Thyroid gland (tissue), 4 donors: ENCODE measurements at regions not wholly inside any gene's neighbourhood (a gene's known extent, or its start where the extent isn't known, plus 50 kb on each side); places are given as distances from the start of the nearest gene placed in this dataset.

Experiments
- DNase-seq, 2 donors: peaks; one replicate each; pipeline ENCODE4 v3.0.0-alpha.2; 2019
- H3K27ac ChIP-seq, 3 donors: fragments of 200-600 bp; sonication (generic); 1 replicate in 2 of 3; 2 replicates in 1 of 3; pipeline ENCODE4 v1.5.1; 2016 to 2019; ENCODE audit warnings: mild to moderate bottlenecking in 1 of 3, moderate library complexity in 1 of 3
- H3K27me3 ChIP-seq: fragments of 200-600 bp; sonication (generic); one replicate; pipeline ENCODE4 v1.5.1; 2019
- H3K36me3 ChIP-seq, 2 donors: fragments of 200-600 bp; sonication (generic); one replicate each; pipeline ENCODE4 v1.5.1; 2016 to 2019
- H3K4me1 ChIP-seq, 2 donors: fragments of 200-600 bp; sonication (generic); one replicate each; pipeline ENCODE4 v1.5.1; 2017 to 2019
- H3K4me3 ChIP-seq, 3 donors: fragments of 200-600 bp; sonication (generic); replicated peaks in 1 of 3; 1 replicate in 2 of 3; 2 replicates in 1 of 3; pipeline ENCODE4 v1.5.1; 2016; ENCODE audit warnings: mild to moderate bottlenecking in 1 of 3
- H3K9me3 ChIP-seq: fragments of 200-600 bp; sonication (generic); one replicate; pipeline ENCODE4 v1.5.1; 2017
- POLR2A ChIP-seq, 2 donors: fragments of 450-650 bp; IDR thresholded peaks; one replicate each; pipeline ENCODE4 v1.6.1; 2017; ENCODE audit warnings: antibody characterized with exemption in 2 of 2, mild to moderate bottlenecking in 2 of 2, moderate library complexity in 1 of 2
- WGBS, 2 donors: methylation state at CpG; one replicate each; pipeline ENCODE4 v1.1.5; 2017; 5-methylcytosine and 5-hydroxymethylcytosine counted together
- intact Hi-C: fragments of 100-400 bp; cut with DNase I; formaldehyde crosslinking; loops from one replicate; pipeline ENCODE4 v1.15.1; 2023
- TF ChIP-seq, protein P1 (sequence below), 6 experiments: fragments of 200-600 bp in 3 of 6; fragments of 450-650 bp in 3 of 6; sonication (generic) in 3 of 6; IDR thresholded peaks; one replicate each; pipeline ENCODE4 v1.5.1; 2016 to 2019; ENCODE audit warnings: antibody characterized with exemption in 6 of 6, mild to moderate bottlenecking in 2 of 6, inconsistent platforms in 1 of 6, moderate library complexity in 1 of 6

DNA sequence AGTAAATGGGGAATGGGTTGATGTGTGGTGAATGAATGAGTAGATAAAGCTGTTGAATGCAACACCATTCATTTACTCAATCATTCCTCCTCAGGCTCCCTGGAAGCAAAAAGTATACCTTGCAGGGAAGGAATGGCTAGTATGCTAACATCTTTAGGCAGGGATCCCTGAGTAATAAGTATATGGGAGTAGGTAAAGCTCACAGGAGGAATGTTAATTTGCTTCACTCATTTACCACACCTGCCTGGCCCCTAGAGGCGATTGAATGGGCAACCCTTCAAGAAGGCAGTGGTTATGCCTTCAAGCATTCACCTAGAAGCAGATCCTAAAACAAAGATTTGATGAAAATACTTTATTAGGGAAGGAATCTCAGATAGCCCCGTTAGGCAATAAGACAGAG, 208.7 kb upstream of the GADL1 start:
- TF ChIP-seq POLR2A (IDR thresholded peaks at IDR 0.05), result no peak
- TF ChIP-seq, protein P1, sequence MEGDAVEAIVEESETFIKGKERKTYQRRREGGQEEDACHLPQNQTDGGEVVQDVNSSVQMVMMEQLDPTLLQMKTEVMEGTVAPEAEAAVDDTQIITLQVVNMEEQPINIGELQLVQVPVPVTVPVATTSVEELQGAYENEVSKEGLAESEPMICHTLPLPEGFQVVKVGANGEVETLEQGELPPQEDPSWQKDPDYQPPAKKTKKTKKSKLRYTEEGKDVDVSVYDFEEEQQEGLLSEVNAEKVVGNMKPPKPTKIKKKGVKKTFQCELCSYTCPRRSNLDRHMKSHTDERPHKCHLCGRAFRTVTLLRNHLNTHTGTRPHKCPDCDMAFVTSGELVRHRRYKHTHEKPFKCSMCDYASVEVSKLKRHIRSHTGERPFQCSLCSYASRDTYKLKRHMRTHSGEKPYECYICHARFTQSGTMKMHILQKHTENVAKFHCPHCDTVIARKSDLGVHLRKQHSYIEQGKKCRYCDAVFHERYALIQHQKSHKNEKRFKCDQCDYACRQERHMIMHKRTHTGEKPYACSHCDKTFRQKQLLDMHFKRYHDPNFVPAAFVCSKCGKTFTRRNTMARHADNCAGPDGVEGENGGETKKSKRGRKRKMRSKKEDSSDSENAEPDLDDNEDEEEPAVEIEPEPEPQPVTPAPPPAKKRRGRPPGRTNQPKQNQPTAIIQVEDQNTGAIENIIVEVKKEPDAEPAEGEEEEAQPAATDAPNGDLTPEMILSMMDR (IDR thresholded peaks at IDR 0.05), result no peak
- no peak for DNase-seq
- no peaks in the 10 kb centered on the region for H3K9me3 ChIP-seq
- no peaks in the 10 kb centered on the region for H3K27me3 ChIP-seq
- intact Hi-C loops, result no loop called here
- H3K4me3 ChIP-seq, result no peak overlapping the region
- H3K27ac ChIP-seq, result no peak overlapping the region
- no peaks in the 10 kb centered on the region for H3K4me1 ChIP-seq
- WGBS, 2 donors, result 80% methylated on average over 2 of the region's 2 CpGs
- H3K36me3 ChIP-seq, result no peaks in the 10 kb centered on the region

DNA sequence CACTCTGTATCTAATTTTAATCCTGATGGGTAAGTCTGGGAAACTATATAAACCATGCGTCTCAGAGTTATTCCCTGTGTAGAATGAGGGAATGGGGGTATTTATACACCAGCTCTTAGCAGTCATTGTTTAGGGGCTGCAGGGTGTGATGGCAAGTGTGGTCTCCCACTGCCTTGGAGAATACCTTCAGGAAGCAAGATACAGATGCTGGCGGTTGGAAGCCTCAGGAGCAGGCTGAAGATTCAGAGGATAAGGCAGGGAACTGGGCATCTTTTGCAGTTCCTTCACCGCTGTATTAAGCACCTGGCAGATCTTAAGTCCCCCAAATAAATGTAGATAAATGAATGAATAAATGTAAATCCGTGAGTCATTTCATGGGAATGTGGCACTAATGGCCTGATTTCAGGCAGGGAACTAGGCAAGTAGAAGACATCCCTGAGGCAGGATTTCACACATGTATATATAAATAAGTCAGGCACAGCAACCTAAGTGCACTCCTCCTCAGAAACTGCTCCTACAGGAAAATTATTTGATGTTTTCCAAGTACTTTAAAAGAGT, 209.2 kb upstream of the GADL1 start:
- Histone ChIP-seq H3K9me3 (no peaks in the 10 kb centered on the region), H3K4me1 (no peaks in the 10 kb centered on the region), H3K27ac (no peak overlapping the region), H3K36me3 (no peaks in the 10 kb centered on the region), H3K27me3 (no peaks in the 10 kb centered on the region), H3K4me3 (no peak overlapping the region)
- intact Hi-C loops, result no loop called here
- TF ChIP-seq, protein P1 (IDR thresholded peaks at IDR 0.05), result no peak
- TF ChIP-seq POLR2A (IDR thresholded peaks at IDR 0.05), result no peak
- DNase-seq, result no peak
- 89 to 93% methylated on average over 4 of the region's 4 CpGs for WGBS, 2 donors

DNA sequence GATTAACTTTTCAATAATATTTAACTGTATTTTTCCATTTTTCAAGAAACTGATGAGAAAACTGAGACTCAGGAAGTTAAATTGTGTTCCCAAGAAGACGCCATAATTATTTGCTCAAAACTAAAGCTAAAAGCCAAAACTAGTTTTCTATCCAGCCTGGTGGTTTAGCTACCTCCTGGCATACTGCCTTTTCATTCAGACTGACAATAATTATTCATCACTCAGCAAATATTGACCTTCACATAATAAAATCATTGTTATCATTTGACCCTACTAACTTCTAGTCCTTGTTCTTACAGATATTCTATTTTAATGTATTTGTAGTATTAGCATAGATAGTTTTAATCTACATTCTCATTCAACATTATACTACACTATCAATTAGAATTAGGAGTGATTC, 210.6 kb upstream of the GADL1 start:
- TF ChIP-seq POLR2A (IDR thresholded peaks at IDR 0.05), result no peak
- TF ChIP-seq, protein P1 (IDR thresholded peaks at IDR 0.05), result no peak
- intact Hi-C loops, result no loop called here
- WGBS, 2 donors, result 93 to 94% methylated on average over 1 of the region's 1 CpG
- Histone ChIP-seq H3K27ac (no peak overlapping the region), H3K9me3 (no peaks in the 10 kb centered on the region), H3K36me3 (no peaks in the 10 kb centered on the region), H3K4me3 (no peak overlapping the region), H3K4me1 (no peaks in the 10 kb centered on the region), H3K27me3 (no peaks in the 10 kb centered on the region)
- DNase-seq, result no peak

DNA sequence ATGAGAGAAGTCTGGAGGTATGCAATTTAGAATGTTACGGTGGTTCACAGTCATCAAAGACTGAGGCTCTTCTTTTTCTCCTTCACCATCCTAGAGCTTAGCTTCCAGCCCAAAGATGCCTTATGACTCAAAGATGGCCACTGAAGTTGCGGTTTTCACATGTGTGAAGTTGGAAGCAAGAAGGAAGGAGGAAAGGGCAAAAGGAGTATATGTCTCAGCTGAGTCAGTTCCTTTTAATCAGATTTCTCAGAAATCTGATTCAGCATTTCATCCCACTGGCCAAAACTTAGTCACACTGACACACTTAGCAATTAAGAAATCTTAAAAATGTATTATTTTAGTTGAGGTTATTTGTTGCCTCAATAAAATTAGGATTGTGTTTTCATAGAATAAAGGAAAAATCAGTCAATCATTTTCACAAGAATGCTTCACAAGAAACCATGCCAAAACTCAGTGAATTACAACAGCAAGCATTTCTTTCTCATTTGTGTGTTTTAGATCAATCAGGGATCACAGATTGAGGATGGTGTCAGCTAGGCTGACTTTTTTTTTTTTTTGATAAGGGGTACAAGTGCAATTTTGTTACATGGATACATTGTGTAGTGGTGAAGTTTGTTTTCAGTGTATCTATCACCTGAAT, 211.1 kb upstream of the GADL1 start:
- Histone ChIP-seq H3K36me3 (no peaks in the 10 kb centered on the region), H3K9me3 (no peaks in the 10 kb centered on the region), H3K4me1 (no peaks in the 10 kb centered on the region), H3K27ac (no peak overlapping the region), H3K4me3 (no peak overlapping the region), H3K27me3 (no peaks in the 10 kb centered on the region)
- DNase-seq, result no peak
- intact Hi-C loops, result no loop called here
- 74 to 91% methylated on average over 2 of the region's 2 CpGs for WGBS, 2 donors
- TF ChIP-seq, protein P1 (IDR thresholded peaks at IDR 0.05), result no peak
- TF ChIP-seq POLR2A (IDR thresholded peaks at IDR 0.05), result no peak

DNA sequence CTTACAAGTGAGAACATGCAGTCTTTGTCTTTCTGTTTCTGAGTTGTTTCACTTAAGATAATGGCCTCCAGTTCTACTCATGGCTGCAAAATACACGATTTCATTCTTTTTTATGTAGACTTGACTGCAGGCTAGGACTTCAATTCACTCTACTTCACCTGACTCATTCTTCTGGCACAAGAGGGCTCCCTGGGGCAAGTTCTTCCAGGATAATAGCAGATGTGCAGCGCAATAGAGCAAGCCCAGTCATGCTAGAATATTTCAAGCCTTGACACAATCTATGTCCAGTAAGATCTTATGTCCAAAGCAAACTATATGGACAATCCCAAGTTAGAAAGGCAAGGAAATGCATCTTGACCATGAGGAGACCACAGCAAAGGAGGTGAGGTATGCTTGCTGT, 211.7 kb upstream of the GADL1 start:
- Histone ChIP-seq H3K27ac (no peak overlapping the region), H3K4me1 (peaks cover 0 to 5% of the 10 kb centered on the region in 2 donors), H3K4me3 (no peak overlapping the region), H3K36me3 (no peaks in the 10 kb centered on the region), H3K27me3 (no peaks in the 10 kb centered on the region), H3K9me3 (no peaks in the 10 kb centered on the region)
- no peak for DNase-seq
- intact Hi-C loops, result no loop called here
- WGBS, 2 donors, result 88 to 91% methylated on average over 2 of the region's 2 CpGs
- TF ChIP-seq, protein P1 (IDR thresholded peaks at IDR 0.05), result no peak
- no peak for TF ChIP-seq POLR2A (IDR thresholded peaks at IDR 0.05)
